NCI-H2029 (cell line): ENCODE measurements at regions not wholly inside any gene's neighbourhood (a gene's known extent, or its start where the extent isn't known, plus 50 kb on each side); places are given as distances from the start of the nearest gene placed in this dataset.

ENCODE experiments used
- DNase-seq: peaks from one replicate; lab custom pipeline; 2025; lab: John Stamatoyannopoulos, UW

DNA sequence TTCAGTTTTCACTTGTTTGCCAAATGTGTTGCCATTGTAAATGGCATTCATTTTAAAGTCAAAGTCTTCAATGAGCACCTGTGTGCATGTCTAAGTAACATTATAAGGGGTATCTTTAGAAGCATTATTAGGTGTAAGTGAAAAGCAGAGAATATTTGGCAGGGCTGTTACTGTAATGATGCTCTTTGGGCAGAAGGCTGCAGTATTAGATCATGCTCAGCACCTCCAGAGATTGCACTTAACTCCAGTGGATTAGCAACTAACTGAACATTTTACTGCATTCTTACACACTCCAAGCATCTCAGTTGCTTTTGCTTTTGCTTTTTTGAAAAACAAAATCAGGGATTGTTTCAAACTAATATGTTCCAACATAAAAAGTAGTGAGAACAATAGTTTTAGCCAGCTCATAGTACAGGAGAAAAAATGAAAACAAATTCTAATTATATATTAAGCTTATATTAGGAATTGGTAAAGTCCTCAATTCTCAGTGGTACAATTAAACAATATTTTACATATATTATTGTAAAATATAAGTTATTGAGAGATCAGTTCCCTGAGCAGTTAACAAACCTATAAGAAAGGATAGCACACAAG lies 1740.9 kb upstream of the CDH9 start:
- DNase-seq = no peak

DNA sequence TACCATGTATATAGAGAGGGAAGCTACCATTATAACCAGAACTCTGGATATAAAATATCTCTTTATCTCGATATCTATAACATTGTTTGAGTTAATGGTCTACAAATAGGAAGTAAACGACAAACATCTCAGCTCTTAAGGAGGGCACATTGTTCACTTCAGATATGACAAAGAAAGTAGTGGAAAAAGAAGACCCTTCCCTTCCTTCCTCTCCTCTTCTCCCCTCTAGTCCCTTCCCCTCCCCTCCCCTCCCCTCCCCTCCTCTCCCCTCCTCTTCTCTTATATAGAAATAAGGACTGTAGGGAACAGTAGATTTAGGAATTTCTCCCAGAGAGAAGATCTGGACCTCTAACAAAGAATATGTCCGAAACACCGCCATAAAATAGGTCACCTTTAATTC lies 1731.9 kb upstream of the CDH9 start:
- no peak for DNase-seq

DNA sequence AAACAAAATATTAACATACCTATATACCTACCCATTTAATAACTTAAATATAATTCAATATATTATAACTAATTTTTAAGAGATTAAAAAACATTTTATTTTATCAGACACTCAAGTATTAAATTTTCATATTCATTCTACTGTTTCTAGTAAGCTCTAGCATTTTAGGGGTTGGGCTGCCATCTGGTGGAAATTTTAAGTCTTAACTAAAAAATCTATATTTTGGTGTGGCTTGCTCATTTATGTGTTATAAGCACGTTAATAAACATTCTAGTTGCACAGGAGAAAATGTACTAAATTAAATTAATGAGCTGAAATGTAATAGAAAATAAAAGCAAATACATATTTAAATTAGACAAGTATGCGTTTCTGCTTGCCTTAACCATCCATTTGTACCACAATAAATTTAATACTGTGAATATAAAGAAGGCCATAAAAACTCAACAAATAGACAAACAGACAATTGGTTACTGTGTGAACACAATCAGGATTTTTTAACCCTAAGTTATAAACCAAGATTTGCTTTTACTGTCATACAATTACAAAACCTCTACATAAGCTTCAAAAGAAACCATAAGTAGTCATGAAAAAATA lies 1728.3 kb upstream of the CDH9 start:
- DNase-seq = peak; percentile 6

GRCh38 chr5:28751396-28751795 lies 1713.0 kb upstream of the CDH9 start:
- no peak for DNase-seq

DNA sequence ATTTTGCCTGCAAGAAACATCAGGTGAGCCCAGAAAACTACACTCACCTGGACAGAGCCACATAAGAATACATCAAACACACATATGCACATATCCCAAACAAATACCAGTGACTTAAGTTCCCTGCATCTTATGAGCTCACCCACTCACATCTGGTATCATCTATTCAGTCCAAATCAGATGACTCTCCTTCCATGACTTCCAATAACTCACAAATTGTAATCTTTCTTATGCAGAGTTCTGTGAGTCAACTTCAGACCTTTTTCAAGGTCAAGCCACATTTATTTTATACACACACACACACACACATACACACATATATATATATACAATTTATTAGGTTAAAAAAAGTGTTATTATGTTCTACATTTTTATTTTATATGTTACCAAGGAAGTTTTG lies 1711.9 kb upstream of the CDH9 start:
- no peak for DNase-seq

DNA sequence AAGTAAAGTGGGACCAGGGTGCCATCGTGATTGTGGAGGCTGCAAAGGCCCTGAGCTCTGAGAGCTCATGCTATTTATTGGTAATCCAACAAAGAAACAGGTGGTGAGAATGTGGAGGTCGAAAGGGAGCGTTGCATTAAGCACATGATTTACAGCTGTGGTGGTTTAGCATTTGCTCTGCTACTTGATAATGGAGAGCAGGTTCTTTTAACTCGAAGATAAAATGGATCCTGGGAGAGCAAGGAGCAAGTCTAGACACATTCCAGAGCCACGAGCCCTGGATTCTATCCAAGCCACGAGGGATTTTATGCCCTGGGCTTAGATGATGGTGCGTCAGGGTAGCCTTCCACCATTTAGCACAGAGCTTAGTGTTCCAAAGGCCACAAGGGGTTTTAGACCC lies 1710.1 kb upstream of the CDH9 start:
- no peak for DNase-seq

- no peak for DNase-seq
Observed at GRCh38 chr5:28743716-28744110, 1705.3 kb upstream of the CDH9 start.

DNA sequence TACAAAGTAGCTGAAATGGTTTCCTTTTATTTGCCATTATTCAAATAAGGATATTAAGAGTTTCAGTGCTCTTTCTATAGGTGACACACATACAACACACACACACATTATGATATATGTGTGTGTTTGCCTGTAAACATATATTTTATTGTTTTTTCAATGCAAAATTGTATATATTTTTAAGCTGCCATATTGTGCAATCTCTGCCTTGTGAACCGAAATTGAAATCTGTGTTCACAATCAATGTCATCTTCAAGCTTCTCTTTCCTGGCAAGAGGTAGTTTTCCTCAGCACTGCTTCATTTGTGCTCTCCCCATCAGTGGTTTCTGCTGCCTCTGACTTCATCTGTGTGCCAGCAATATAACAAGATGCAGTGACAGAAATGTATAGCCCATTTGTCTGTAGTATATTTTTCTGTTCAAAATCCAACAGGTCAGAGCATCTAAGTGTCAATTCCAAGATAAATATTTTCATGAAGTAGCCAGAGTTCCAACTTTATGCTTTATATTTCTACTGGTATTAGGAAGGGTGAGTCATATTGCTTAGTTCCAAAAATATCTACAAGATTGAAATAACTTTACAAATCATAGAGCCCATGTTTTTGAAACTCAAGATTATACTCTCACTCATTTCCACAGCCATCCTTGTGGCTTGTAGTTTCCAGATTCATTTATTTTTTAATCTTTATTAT lies 1704.8 kb upstream of the CDH9 start:
- no peak for DNase-seq

DNA sequence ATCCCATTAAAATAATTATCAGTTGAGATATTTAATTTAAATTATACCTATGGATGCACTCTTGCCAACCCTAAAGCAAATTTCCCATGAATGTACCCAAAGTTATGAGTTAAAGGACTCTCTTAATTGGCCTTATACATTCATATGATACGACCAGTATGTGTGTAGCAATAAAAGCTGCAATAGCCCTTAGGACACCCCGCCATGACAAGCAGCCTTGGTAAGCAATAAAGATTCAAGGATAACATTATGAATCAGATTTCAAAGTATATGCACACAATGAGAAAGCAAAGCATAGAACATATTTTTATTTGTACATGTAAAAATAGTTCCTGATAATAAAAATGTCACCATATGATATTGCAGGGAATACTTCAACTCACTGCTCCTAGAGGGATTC lies 1699.3 kb upstream of the CDH9 start:
- no peak for DNase-seq

- no peak for DNase-seq
Observed at GRCh38 chr5:28737222-28737621, 1698.8 kb upstream of the CDH9 start.

DNA sequence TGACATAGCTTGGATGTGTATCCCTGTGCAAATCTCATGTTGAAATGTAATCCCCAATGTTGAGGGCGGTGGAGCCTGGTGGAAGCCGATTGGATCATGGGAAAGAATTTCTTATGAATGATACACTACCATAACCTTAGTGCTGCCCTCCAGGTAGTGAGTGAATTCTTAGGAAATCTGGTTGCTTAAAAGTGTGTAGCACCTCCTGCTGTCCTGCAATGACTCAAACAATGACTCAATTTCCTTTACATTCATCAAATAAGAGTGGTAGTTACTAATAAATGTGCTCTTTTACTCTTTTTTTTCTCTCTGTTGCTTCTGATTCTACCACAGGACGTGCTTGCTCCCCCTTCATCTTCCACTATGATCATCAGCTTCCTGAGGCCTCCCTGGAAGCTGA lies 1696.0 kb upstream of the CDH9 start:
- DNase-seq = no peak

DNA sequence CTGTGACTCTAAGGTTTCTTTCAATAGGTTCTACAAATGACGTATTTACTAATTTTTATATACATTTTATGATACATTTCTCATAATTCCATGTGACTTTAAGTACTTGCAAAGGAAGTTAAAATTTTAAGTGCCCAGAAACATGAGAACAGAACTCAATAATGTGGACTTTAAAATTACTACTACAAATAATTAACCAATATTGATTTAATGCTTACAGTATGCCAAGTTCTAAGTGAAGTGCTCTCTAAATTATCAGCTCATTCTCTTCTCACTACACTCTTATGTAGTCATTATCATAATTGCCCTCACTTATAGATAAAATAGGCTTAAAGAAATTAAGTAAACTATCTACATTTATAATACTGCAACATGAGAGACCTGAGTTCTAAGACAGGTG lies 1690.7 kb upstream of the CDH9 start:
- DNase-seq = no peak

DNA sequence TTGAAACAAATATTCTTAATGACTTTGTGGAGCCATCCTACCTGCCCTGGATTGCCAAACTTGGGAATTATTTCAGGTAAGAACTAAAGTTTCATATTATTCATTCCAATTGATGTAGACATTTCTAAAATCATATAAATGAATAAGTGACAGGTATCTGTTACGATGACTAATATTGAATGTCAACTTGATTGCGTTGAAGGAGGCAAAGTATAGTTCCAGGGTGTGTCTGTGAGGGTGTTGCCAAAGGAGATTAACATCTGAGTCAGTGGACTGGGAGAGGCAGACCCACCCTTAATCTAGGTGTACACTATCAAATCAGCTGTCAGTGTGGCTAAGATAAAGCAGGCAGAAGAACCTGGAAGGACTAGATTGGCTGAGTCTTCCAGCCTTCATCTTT lies 1688.4 kb upstream of the CDH9 start:
- no peak for DNase-seq

- no peak for DNase-seq
Observed at GRCh38 chr5:28725001-28725400, 1686.6 kb upstream of the CDH9 start.

GRCh38 chr5:28714907-28715698 lies 1676.7 kb upstream of the CDH9 start:
- DNase-seq = no peak

DNA sequence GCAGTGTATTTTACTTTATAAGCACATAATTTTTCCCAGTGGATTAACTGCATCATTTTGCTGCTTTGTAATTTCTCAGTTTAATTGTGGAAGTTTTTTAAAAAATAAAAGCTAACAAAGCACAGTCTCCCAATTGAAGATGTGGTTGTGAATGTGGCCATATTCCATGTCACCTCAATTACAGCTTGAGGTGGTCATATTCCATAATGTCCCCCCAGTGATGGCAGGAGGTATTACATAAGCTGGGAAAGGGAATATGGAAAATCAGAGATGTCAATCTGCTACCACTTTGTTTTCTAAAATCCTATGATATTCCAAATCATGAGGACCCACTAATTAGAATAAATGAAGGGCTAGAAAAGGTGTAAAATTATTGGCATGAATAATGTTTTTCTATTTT lies 1672.0 kb upstream of the CDH9 start:
- no peak for DNase-seq

- DNase-seq = no peak
Observed at GRCh38 chr5:28708472-28708871, 1670.1 kb upstream of the CDH9 start.

GRCh38 chr5:28707706-28708105 lies 1669.3 kb upstream of the CDH9 start:
- no peak for DNase-seq

DNA sequence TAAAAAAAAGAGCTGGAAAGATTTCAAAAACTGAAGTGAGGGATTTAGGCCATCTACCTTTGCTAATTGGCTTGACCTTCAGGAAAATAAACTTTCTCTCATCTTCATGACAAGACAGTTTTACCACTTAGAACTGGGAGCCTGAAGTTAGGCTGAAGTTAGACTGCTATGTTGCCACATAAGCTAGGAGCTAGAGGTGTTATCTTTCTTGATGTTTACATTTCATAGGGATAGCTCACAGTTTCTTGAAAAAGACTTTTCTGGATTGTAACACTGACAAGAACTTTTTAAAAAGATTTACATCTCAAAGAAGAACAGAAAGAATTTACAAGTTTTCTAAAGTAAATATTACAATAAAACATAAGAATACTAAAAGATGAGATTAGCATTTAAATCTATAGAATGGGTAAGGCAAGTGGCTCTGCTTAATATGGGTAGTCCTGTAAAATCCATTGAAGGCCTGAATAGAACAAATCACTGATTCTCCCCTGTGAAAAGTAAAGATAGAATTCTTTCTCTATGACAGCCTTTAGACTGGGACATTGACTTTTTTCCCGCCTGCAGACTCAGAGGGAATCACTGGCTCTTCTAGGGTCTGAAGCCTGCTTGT lies 1665.4 kb upstream of the CDH9 start:
- no peak for DNase-seq

DNA sequence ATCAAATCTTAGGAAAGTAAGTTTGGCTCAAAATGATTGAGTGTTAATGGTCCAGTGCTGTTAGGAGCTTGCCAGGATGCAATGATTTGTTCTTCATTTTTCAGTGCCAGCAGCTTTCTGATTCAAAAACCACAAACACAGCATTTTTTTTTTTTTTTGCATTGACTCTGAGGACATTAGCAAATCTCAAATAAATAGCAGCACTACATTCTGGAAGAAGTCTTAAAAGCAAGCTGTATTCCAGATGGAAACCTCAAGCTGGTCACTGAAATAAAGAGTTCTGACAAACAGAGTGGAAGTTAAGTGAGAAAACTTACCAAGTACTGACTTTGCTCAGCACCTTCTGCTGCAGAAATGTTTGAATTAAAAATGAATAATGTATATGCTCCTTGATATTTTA lies 1653.1 kb upstream of the CDH9 start:
- DNase-seq = no peak

DNA sequence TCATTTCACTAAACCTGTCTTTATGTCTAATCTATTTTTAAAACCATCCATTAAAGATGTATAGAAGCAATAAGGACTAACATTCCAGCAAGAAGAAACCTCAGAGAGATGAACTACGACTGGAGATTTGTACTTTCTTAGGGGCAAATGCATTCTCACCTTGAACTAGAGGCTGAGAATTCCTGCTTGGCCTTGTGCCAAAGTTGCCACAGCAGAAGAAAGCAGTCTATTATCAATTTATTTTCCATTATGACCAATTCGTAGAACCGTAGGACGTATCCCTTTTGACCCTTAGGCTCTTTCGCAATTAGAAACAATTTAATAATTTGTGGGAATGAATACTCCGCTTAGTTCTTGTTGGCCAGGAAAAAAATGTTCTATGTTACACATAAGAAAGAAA lies 1647.4 kb upstream of the CDH9 start:
- DNase-seq = no peak

DNA sequence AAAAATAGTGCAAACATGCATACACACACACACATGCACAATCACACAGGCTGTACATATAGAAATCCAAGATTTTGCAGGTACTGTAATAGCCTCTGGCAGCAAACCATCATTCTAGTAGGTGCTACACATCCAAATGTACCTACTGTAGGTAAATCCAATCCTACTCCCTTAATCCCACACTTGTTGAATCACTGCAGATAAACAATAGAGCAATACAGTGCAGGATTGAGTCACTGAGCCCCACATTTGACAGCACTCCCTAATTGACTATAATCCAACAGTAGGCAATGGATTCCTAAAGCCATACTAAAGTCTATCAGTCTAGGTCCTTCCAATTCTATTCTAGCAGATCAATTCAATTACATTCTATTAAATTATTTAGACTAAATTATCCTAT lies 1640.5 kb upstream of the CDH9 start:
- no peak for DNase-seq

GRCh38 chr5:28666110-28666509 lies 1627.7 kb upstream of the CDH9 start:
- DNase-seq = no peak
